Posterior vena cava (tissue), 2 donors: ENCODE measurements at regions not wholly inside any gene's neighbourhood (a gene's known extent, or its start where the extent isn't known, plus 50 kb on each side); places are given as distances from the start of the nearest gene placed in this dataset.
"Not testable (repeated sequence)": the region's sequence is repeated elsewhere in the genome, so short reads cannot be mapped to it uniquely, and the experiment has no call there.

Experiments
- DNase-seq: peaks from one replicate; pipeline ENCODE4 v3.0.0-alpha.2; 2020; ENCODE audit warnings: low spot score
- intact Hi-C, 2 donors: fragments of 100-400 bp; cut with DNase I; formaldehyde crosslinking; loops; one replicate each; pipeline versions ENCODE4 v1.14.1 to v1.14.2; 2022 to 2023
- donor health status: DM: yes; HTN: yes; CAD: no.
- donor health status: DM: yes; HTN: yes; CAD: no.

- no peak for DNase-seq
- intact Hi-C loops, result no loop called here
These were observed 421.5 kb upstream of the FRG1 start for GRCh38 chr4:189519186-189519585.

GRCh38 chr4:189525304-189525703 is 415.4 kb upstream of the FRG1 start:
- intact Hi-C loops, result no loop called here
- DNase-seq, result no peak

- intact Hi-C loops, result no loop called here
- no peak for DNase-seq
These were observed 409.8 kb upstream of the FRG1 start for GRCh38 chr4:189530848-189531247.

GRCh38 chr4:189533603-189534002 is 407.1 kb upstream of the FRG1 start:
- DNase-seq, result no peak
- intact Hi-C loops, result no loop called here

- intact Hi-C loops, result no loop called here
- no peak for DNase-seq
These were observed 393.1 kb upstream of the FRG1 start for GRCh38 chr4:189547559-189547958.

- intact Hi-C loops, result no loop called here
- no peak for DNase-seq
These were observed 392.1 kb upstream of the FRG1 start for GRCh38 chr4:189548484-189549125.

- DNase-seq, intact Hi-C loops: not testable (repeated sequence)
These were observed 388.6 kb upstream of the FRG1 start for GRCh38 chr4:189551931-189552670.

- intact Hi-C loops, DNase-seq: not testable (repeated sequence)
These were observed 380.1 kb upstream of the FRG1 start for GRCh38 chr4:189560605-189561004.

- DNase-seq, intact Hi-C loops: not testable (repeated sequence)
These were observed 376.9 kb upstream of the FRG1 start for GRCh38 chr4:189563751-189564150.

GRCh38 chr4:189566271-189566670 is 374.4 kb upstream of the FRG1 start:
- intact Hi-C loops, DNase-seq: not testable (repeated sequence)

GRCh38 chr4:189566900-189567299 is 373.8 kb upstream of the FRG1 start:
- intact Hi-C loops, DNase-seq: not testable (repeated sequence)

GRCh38 chr4:189579645-189580044 is 361.0 kb upstream of the FRG1 start:
- DNase-seq, result not testable (repeated sequence)

GRCh38 chr4:189586908-189587632 is 353.6 kb upstream of the FRG1 start:
- intact Hi-C loops, DNase-seq: not testable (repeated sequence)

More at GRCh38 chr4:189579645-189580044, 361.0 kb upstream of the FRG1 start:
- intact Hi-C loops, result not testable (repeated sequence)

GRCh38 chr4:189589201-189589600 is 351.5 kb upstream of the FRG1 start:
- DNase-seq, intact Hi-C loops: not testable (repeated sequence)

GRCh38 chr4:189592890-189593289 is 347.8 kb upstream of the FRG1 start:
- intact Hi-C loops, result loop anchor here in 1 of 2 donors (10.0 kb wide), 1 partner anchor 1938 kb away; no protein-coding TSS in a partner anchor
- DNase-seq, result no peak

GRCh38 chr4:189597341-189597740 is 343.3 kb upstream of the FRG1 start:
- no peak for DNase-seq
- intact Hi-C loops, result loop anchor here in 1 of 2 donors (10.0 kb wide), 1 partner anchor 1943 kb away; no protein-coding TSS in a partner anchor

- intact Hi-C loops, result no loop called here
These were observed 340.4 kb upstream of the FRG1 start for GRCh38 chr4:189600264-189600663.

GRCh38 chr4:189600718-189601435 is 339.8 kb upstream of the FRG1 start:
- DNase-seq, result no peak
- intact Hi-C loops, result no loop called here

More at GRCh38 chr4:189600264-189600663, 340.4 kb upstream of the FRG1 start:
- DNase-seq, result no peak

GRCh38 chr4:189602827-189603226 is 337.8 kb upstream of the FRG1 start:
- DNase-seq, intact Hi-C loops: not testable (repeated sequence)
